ENCODE measurements at regions not wholly inside any gene's neighbourhood (a gene's known extent, or its start where the extent isn't known, plus 50 kb on each side); places are given as distances from the start of the nearest gene placed in this dataset.
"Not testable (repeated sequence)": the region's sequence is repeated elsewhere in the genome, so short reads cannot be mapped to it uniquely, and the experiment has no call there.

DNA sequence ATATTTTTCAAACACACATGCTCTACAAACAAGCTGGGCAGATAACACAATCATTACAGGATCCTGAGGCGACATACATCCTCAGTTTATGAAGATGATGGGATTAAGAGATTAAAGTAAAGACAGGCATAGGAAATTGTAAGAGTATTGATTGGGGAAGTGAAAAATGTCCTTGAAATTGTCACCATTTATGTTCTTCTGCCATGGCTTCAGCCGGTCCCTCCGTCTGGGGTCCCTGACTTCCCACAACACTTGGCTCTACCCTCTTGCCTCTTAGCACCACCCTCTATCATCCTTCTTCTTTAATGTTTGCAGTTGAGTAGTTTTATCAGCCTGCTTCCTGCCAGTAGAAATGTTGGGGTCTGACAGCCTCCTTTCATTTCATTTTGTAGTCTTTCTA, 244.4 kb downstream of the DAD1 start:
- peaks cover 10% of the 10 kb centered on the region for H3K36me3 Mint-ChIP-seq (ENCODE audit: low read depth)
- TF ChIP-seq, protein P1, sequence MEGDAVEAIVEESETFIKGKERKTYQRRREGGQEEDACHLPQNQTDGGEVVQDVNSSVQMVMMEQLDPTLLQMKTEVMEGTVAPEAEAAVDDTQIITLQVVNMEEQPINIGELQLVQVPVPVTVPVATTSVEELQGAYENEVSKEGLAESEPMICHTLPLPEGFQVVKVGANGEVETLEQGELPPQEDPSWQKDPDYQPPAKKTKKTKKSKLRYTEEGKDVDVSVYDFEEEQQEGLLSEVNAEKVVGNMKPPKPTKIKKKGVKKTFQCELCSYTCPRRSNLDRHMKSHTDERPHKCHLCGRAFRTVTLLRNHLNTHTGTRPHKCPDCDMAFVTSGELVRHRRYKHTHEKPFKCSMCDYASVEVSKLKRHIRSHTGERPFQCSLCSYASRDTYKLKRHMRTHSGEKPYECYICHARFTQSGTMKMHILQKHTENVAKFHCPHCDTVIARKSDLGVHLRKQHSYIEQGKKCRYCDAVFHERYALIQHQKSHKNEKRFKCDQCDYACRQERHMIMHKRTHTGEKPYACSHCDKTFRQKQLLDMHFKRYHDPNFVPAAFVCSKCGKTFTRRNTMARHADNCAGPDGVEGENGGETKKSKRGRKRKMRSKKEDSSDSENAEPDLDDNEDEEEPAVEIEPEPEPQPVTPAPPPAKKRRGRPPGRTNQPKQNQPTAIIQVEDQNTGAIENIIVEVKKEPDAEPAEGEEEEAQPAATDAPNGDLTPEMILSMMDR (IDR thresholded peaks at IDR 0.05) = no peak
- H3K9me3 Mint-ChIP-seq (ENCODE audit: low read depth) = peaks cover 27% of the 10 kb centered on the region
- peaks cover 13% of the 10 kb centered on the region for H3K27me3 Mint-ChIP-seq (ENCODE audit: low read depth)
- no peak overlapping the region for H3K27ac Mint-ChIP-seq (ENCODE audit: unreplicated experiment)
- no peak overlapping the region for H3K4me3 Mint-ChIP-seq (ENCODE audit: unreplicated experiment)
- peaks cover under 1% of the 10 kb centered on the region for H3K4me1 Mint-ChIP-seq (ENCODE audit: low read depth)
- DNase-seq (ENCODE audit: low spot score) = no peak

DNA sequence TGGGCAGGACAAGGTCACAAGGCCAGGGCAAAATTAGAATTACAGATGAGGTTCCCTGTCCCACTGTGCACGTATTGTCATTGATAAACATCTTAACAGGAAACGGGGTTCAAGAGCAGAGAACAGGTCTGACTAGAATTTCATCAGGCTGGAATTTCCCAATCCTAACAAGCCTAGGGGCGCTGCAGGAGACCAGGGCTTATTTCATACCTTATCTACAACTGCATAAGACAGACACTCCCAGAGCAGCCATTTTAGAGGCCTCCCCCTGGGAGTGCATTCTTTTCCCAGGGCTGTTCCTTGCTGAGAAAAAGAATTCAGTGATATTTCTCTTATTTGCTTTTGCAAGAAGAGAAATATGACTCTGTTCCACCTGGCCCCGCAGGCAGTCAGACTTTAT, 244.8 kb downstream of the DAD1 start:
- H3K4me1 Mint-ChIP-seq (ENCODE audit: low read depth); H3K27ac Mint-ChIP-seq (ENCODE audit: unreplicated experiment); H3K27me3 Mint-ChIP-seq (ENCODE audit: low read depth); H3K4me3 Mint-ChIP-seq (ENCODE audit: unreplicated experiment); H3K36me3 Mint-ChIP-seq (ENCODE audit: low read depth); DNase-seq (ENCODE audit: low spot score): not testable (repeated sequence)
- H3K9me3 Mint-ChIP-seq (ENCODE audit: low read depth) = peaks cover 27% of the 10 kb centered on the region

DNA sequence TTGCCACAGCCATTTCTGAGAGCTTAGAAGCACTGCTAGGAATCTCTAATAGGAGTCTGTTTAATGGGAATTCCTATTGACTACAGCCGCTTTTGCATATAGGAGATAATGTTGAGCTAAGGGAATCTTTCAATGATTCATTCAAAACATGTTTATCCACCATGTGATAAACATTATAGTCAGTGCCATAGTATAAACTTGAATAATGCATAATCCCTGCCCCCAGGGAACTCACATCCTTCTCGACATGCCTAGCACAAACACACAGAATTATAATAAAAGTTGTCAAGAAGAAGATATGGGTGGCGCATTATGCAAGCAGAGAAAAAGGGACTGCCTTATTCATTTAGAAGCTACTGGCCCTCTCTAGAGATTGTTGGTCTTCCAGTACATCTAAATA, 248.0 kb downstream of the DAD1 start:
- peaks cover 15% of the 10 kb centered on the region for H3K4me1 Mint-ChIP-seq (ENCODE audit: low read depth)
- no peak for DNase-seq (ENCODE audit: low spot score)
- TF ChIP-seq, protein P1 (IDR thresholded peaks at IDR 0.05) = no peak
- no peaks in the 10 kb centered on the region for H3K27me3 Mint-ChIP-seq (ENCODE audit: low read depth)
- H3K4me3 Mint-ChIP-seq (ENCODE audit: unreplicated experiment) = no peak overlapping the region
- H3K27ac Mint-ChIP-seq (ENCODE audit: unreplicated experiment) = no peak overlapping the region
- peaks cover 7% of the 10 kb centered on the region for H3K36me3 Mint-ChIP-seq (ENCODE audit: low read depth)
- peaks cover 27% of the 10 kb centered on the region for H3K9me3 Mint-ChIP-seq (ENCODE audit: low read depth)

DNA sequence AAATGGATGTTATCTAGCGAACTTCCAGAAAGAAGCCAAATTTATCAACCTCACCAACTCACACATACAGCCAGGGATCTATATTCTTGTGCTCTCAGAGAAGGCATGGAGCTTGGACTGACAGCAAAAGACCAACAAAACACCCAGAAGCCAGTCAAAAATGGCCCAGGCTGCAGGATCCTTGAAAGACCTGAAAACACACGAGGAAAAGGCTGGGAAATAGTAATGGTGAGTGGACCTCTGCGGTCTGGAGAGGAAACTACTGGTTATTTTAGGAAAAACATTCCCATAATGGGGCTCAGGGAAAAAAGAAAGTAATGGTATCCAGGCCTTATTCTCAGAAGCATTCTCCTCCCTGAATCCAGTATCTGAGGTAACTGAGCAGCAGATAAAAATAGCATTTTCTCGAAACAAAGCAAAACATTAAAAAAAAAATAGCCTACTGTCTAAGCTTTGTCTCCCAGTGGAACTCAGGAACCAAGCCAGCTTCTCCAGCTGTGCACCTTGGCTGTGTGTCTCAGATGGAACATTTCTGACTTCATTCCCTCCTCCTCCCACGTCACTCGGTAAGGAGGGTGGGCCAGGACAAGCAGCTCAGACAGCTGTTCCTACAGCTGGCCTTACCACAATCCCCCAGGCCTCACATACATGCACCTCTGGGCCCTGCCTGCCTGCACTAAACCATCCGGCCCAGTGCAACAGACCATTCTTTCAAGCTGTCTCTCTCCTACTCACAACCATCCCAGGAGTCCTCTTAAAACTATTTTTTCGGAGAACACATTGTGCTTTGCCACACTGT, 249.9 kb downstream of the DAD1 start:
- H3K9me3 Mint-ChIP-seq (ENCODE audit: low read depth) = peaks cover 11% of the 10 kb centered on the region
- TF ChIP-seq, protein P1 (IDR thresholded peaks at IDR 0.05) = no peak
- H3K4me1 Mint-ChIP-seq (ENCODE audit: low read depth) = peaks cover 15% of the 10 kb centered on the region
- H3K27me3 Mint-ChIP-seq (ENCODE audit: low read depth) = no peaks in the 10 kb centered on the region
- DNase-seq (ENCODE audit: low spot score) = no peak
- H3K36me3 Mint-ChIP-seq (ENCODE audit: low read depth) = no peaks in the 10 kb centered on the region
- peak overlapping the region; percentile 69 for H3K27ac Mint-ChIP-seq (ENCODE audit: unreplicated experiment)
- H3K4me3 Mint-ChIP-seq (ENCODE audit: unreplicated experiment) = no peak overlapping the region

DNA sequence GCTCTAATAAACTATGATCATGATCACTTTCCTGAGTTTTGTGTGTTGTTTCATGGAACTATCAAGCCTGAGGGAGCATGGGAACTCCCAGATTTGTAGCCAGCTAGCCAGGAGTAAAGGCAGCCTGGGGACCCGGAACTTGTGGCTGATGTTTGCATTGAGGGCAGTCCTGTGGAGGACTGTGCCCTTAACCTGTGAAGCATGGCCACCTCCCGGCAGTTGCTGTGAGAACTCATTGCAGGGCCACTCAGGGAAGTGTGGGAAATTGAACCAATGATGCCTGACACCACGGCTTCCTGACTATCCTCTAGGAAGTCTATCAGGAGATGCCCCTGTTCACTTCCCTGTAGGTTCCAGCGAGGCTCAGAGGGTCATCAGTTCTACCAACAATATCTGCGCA, 250.6 kb downstream of the DAD1 start:
- H3K27me3 Mint-ChIP-seq (ENCODE audit: low read depth) = no peaks in the 10 kb centered on the region
- no peaks in the 10 kb centered on the region for H3K36me3 Mint-ChIP-seq (ENCODE audit: low read depth)
- peaks cover 4% of the 10 kb centered on the region for H3K9me3 Mint-ChIP-seq (ENCODE audit: low read depth)
- peak overlapping the region; percentile 69 for H3K27ac Mint-ChIP-seq (ENCODE audit: unreplicated experiment)
- H3K4me3 Mint-ChIP-seq (ENCODE audit: unreplicated experiment) = no peak overlapping the region
- H3K4me1 Mint-ChIP-seq (ENCODE audit: low read depth) = peaks cover 15% of the 10 kb centered on the region
- DNase-seq (ENCODE audit: low spot score) = no peak
- TF ChIP-seq, protein P1 (IDR thresholded peaks at IDR 0.05) = no peak

DNA sequence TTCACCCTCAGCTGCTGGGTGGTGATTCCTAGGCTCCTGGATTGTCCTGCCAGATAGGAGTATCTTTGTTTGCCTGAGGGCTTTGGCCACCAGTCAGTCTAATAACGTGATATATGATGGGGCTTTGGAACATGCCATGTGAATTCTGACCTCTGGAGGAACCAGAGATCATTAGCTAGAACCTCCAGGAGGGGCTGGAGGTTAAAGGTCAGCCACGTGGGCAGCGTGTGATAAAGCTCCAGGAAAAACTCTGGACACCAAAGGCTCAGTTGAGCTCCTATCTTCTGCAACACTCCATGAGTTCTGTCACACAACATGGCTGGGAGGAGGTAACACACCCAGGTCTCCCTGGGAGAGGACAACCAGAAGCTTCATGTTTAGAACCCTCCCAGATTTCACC, 251.1 kb downstream of the DAD1 start:
- no peak for DNase-seq (ENCODE audit: low spot score)
- H3K27me3 Mint-ChIP-seq (ENCODE audit: low read depth) = no peaks in the 10 kb centered on the region
- H3K36me3 Mint-ChIP-seq (ENCODE audit: low read depth) = no peaks in the 10 kb centered on the region
- H3K9me3 Mint-ChIP-seq (ENCODE audit: low read depth) = no peaks in the 10 kb centered on the region
- no peak overlapping the region for H3K27ac Mint-ChIP-seq (ENCODE audit: unreplicated experiment)
- no peak overlapping the region for H3K4me3 Mint-ChIP-seq (ENCODE audit: unreplicated experiment)
- TF ChIP-seq, protein P1 (IDR thresholded peaks at IDR 0.05) = no peak
- H3K4me1 Mint-ChIP-seq (ENCODE audit: low read depth) = peaks cover 15% of the 10 kb centered on the region
